AG09319 (cell line): ENCODE measurements at regions not wholly inside any gene's neighbourhood (a gene's known extent, or its start where the extent isn't known, plus 50 kb on each side); places are given as distances from the start of the nearest gene placed in this dataset.

Experiments used
- DNase-seq: peaks from one replicate; pipeline ENCODE4 v3.0.0-alpha.2; 2010; ENCODE audit warnings: low read depth; ENCODE audit errors: extremely low read depth
- TF ChIP-seq, protein P1 (sequence below): IDR thresholded peaks from 2 replicates; pipeline ENCODE4 v1.5.1; 2011; ENCODE audit warnings: low read depth, mild to moderate bottlenecking, inconsistent platforms, low read length, moderate library complexity

DNA sequence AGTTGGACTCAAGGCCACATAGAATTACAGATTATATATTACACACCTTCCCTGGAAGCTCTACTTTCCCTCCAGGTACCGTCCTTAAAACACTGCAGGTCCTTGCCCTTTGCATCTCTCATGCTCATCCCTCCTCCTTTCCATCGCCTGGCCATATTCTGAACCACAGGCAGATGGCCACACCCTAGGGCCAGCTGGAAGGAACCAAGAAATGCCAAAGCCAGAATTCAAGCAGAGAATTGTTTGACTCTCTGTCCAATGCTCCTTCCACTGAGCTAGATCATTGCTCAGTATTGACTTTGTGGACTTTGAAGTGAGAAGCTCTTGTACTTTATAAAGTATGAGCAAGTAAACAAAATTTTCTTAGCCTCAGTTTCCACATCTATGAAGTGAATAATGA lies 170.3 kb upstream of the SLC24A5 start:
- TF ChIP-seq, protein P1, sequence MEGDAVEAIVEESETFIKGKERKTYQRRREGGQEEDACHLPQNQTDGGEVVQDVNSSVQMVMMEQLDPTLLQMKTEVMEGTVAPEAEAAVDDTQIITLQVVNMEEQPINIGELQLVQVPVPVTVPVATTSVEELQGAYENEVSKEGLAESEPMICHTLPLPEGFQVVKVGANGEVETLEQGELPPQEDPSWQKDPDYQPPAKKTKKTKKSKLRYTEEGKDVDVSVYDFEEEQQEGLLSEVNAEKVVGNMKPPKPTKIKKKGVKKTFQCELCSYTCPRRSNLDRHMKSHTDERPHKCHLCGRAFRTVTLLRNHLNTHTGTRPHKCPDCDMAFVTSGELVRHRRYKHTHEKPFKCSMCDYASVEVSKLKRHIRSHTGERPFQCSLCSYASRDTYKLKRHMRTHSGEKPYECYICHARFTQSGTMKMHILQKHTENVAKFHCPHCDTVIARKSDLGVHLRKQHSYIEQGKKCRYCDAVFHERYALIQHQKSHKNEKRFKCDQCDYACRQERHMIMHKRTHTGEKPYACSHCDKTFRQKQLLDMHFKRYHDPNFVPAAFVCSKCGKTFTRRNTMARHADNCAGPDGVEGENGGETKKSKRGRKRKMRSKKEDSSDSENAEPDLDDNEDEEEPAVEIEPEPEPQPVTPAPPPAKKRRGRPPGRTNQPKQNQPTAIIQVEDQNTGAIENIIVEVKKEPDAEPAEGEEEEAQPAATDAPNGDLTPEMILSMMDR, result no peak
- DNase-seq, result no peak

DNA sequence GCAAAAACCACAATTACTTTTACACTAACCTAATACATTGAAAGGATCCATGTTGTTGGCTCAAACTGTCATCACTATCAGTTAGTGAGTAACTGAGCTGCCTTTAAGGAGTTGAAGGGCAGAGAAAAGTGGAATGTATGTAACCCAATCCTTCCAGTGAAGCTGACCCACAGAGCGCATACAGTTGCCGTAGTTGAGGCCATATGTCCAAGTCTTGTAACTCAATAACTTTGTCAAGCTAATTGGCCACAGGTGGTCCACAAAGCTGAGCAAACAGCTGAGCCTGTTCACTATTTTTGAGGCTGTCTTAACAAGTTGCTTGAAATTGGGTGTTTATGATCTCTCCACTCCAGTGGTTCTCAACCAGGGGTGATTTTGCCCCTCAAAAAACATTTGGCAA lies 169.0 kb upstream of the SLC24A5 start:
- TF ChIP-seq, protein P1, result no peak
- no peak for DNase-seq

DNA sequence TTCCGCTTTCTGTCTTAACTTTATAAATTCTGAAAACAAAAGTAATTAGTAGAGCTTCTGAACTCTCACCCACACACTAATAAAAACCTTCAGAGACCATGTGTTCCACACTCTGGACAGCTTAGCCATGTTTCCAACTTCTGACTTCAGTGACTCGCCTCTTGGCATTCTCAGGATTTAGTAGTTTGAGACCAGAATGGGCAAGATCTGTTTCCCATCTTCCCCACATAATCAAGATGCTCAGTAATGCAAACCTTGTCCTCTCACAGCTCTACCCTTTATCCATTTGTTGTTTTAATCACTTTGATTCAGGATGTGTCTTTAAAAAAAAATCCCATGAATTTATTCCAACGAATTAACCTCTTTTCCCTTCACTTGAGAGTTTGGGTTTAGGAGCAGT lies 166.6 kb upstream of the SLC24A5 start:
- DNase-seq, result no peak
- TF ChIP-seq, protein P1, result no peak

DNA sequence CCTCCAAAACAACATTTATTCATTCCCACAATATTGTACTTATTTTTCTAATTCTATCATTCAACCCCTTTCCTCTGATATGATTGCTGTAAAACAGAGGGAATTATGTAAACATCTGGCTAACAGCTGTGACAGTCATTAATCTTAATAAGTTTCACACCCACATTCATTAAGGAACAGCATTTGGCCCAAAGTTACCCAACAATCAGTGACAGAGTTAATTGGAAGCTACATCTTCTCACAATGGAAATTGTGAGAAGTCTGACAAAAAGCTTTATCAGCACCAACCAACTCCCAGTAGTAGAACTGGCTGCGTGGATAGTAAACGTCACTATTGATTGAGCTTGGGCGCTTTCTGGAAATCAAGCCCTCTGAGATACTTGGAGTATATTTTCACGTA lies 165.8 kb upstream of the SLC24A5 start:
- TF ChIP-seq, protein P1, result no peak
- no peak for DNase-seq

DNA sequence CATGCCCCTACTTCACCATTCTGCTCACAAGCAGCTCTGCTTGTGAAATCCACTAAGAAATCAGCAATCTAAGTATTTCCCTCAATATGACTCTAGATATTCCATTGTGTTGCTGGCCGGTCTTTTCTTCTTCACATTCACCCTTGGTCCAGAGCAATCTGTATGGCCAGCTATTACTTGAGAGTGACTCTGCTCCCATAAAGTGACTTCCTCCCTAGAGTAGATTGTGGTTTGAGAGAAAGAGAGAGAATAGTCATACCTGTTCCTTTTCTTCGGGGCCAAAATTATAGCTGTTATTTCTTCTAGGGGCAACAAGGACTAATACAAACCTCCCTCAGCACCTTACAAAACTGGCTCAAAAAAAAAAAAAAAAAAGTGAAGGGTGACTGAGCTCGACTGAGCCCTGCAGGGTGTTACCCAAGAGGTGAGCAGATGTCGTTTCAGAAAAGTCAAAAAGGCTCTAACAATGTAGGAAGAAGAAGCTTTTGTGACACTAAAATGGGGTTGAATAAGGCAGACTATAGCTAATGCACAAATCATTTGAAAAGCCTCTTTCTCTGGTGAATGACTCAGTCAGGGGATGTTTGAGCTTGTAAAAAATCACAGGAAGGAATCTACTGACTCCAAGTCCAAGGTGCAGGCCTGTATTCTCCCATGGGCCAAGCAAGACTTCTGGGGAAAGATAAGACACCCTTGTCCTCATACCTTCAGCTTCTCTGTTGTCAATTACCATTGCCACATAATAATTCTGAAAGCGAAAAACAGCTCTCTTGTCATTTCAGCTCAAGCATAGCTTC lies 161.0 kb upstream of the SLC24A5 start:
- TF ChIP-seq, protein P1, result no peak
- no peak for DNase-seq

DNA sequence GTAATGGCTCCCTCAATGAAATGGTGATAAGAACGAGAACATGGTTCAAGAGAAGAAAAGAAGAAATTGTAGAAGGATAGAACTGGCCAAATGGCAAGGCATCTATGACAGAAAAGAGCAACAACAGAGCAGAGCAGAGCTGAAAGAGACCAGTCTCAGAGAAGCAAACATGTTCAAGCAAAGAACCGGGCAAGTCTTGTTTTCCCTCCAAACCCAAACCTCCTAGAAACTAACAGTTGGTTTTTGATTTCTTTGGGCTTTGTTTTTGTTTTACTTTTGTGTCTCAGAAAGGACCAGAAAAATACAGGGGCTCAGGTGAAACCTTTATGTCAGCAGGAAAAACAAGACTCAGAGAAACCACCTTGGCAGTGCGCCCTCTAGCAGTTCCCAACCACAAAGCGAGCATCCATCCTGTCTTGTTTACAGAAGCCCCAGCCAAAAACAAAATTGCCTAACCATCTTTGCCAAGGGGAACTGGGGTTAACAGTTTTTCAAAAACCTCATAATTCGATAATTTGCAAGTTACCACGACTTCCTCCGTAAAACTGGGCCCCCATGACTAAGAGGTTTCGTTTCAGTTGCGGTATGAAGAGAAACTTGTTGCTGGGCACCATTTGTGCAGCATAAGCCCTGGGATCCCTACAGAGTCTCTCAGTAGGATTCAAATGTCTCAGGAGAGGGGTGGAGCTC lies 159.2 kb upstream of the SLC24A5 start:
- no peak for DNase-seq
- TF ChIP-seq, protein P1, result no peak

DNA sequence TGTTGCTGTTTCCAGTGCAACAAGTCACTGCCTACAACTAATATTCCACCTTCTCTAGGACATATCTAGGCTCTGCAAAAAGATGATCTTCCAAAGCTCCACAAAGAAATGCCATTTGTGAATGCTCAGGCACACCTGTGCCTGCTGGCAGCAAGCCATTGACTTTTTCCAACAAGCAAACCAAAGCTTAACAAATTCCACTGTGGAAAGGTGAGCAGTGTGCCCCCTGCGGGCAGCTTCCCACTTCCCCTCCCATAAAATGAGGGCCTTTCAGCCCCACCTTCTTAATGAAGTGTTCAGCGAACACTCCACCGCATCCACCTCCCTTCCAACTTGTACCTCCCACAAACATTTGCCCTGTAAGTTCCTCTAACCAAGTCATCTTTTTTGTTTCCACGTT lies 157.5 kb upstream of the SLC24A5 start:
- TF ChIP-seq, protein P1, result no peak; the same call in 1 of the 2 replicates
- no peak for DNase-seq
